MCF 10A (cell line): ENCODE measurements at regions not wholly inside any gene's neighbourhood (a gene's known extent, or its start where the extent isn't known, plus 50 kb on each side); places are given as distances from the start of the nearest gene placed in this dataset.
A peak's percentile ranks its signal among the peaks of the same experiment; 100 is the strongest.

Source experiments
- BruUV-seq: library from RNA; stranded (reverse); fragments of 400-500 nt; replicated peaks from 2 replicates; lab custom pipeline; 2021; lab: Mats Ljungman, UMichigan
- CTCF ChIA-PET: fragments of 300-600 bp; sonication (Branson Sonifier 250); formaldehyde crosslinking; extraction: SDS; loops from one replicate; lab custom pipeline; 2021; ENCODE audit warnings: antibody characterized with exemption, inconsistent platforms; lab: Yijun Ruan, JAX
- POLR2A ChIA-PET: fragments of 300-600, 350-650 bp; sonication (Branson Sonifier 250); formaldehyde crosslinking; extraction: SDS; loops from one replicate; lab custom pipeline; 2020; ENCODE audit warnings: antibody characterized with exemption, inconsistent platforms; lab: Yijun Ruan, JAX
- DNase-seq: peaks from one replicate; pipeline ENCODE4 v3.0.0-alpha.2; 2018; ENCODE audit not compliant: unreplicated experiment
- H3K27ac Mint-ChIP-seq: one replicate; pipeline ENCODE4 v1.8.0; 2022; ENCODE audit warnings: mild to moderate bottlenecking, low read depth, mixed read lengths; ENCODE audit not compliant: unreplicated experiment
- H3K27me3 Mint-ChIP-seq: one replicate; pipeline ENCODE4 v1.8.0; 2022; ENCODE audit warnings: mixed read lengths; ENCODE audit not compliant: insufficient read depth, unreplicated experiment
- H3K36me3 Mint-ChIP-seq: one replicate; pipeline ENCODE4 v1.8.0; 2022; ENCODE audit warnings: mild to moderate bottlenecking, moderate library complexity, mixed read lengths; ENCODE audit not compliant: insufficient read depth, unreplicated experiment
- H3K4me1 Mint-ChIP-seq: one replicate; pipeline ENCODE4 v1.8.0; 2022; ENCODE audit warnings: mixed read lengths; ENCODE audit not compliant: insufficient read depth, unreplicated experiment
- H3K4me3 Mint-ChIP-seq: one replicate; pipeline ENCODE4 v1.8.0; 2022; ENCODE audit warnings: mild to moderate bottlenecking, moderate library complexity, mixed read lengths; ENCODE audit not compliant: unreplicated experiment
- H3K9me3 Mint-ChIP-seq: one replicate; pipeline ENCODE4 v1.8.0; 2022; ENCODE audit warnings: mixed read lengths; ENCODE audit not compliant: unreplicated experiment
- intact Hi-C: fragments of 100-400 bp; cut with micrococcal nuclease; formaldehyde crosslinking; loops from 2 replicates; pipeline ENCODE4 v1.14.1; 2022
- TF ChIP-seq, protein P1 (sequence below): fragments of 200-600 bp; IDR thresholded peaks from one replicate; pipeline ENCODE4 v1.8.0; 2022; ENCODE audit warnings: antibody characterized with exemption, mild to moderate bottlenecking; ENCODE audit not compliant: unreplicated experiment

DNA sequence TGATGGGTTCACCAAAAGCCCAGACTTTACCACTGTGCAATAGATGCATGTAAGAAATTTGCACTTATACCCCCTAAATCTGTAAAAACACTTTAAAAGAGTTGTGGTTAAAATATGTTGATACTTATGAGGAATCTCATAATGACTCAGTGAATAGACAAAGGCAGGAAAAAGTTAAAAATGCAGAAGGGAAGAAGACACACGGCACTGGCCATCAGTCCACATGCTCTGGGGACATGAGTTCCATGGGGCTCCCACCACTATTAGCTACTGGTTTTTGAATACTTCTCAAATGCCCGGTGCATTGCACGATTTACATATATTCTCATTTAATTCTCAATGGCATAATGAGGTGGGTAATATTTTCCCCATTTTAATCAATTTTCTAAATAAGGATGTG is 59.3 kb upstream of the BLID start:
- no TSS peak for BruUV-seq
- intact Hi-C loops, result no loop called here
- no peak overlapping the region for H3K4me3 Mint-ChIP-seq
- TF ChIP-seq, protein P1, sequence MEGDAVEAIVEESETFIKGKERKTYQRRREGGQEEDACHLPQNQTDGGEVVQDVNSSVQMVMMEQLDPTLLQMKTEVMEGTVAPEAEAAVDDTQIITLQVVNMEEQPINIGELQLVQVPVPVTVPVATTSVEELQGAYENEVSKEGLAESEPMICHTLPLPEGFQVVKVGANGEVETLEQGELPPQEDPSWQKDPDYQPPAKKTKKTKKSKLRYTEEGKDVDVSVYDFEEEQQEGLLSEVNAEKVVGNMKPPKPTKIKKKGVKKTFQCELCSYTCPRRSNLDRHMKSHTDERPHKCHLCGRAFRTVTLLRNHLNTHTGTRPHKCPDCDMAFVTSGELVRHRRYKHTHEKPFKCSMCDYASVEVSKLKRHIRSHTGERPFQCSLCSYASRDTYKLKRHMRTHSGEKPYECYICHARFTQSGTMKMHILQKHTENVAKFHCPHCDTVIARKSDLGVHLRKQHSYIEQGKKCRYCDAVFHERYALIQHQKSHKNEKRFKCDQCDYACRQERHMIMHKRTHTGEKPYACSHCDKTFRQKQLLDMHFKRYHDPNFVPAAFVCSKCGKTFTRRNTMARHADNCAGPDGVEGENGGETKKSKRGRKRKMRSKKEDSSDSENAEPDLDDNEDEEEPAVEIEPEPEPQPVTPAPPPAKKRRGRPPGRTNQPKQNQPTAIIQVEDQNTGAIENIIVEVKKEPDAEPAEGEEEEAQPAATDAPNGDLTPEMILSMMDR, result no peak
- H3K4me1 Mint-ChIP-seq, result peaks cover 81% of the 10 kb centered on the region
- H3K27me3 Mint-ChIP-seq, result no peaks in the 10 kb centered on the region
- peaks cover 9% of the 10 kb centered on the region for H3K9me3 Mint-ChIP-seq
- no peak for DNase-seq
- ChIA-PET CTCF (interaction anchor here (0.6 to 3.1 kb wide), 3 partner anchors 12 to 74 kb away, joined by 3 to 12 read pairs (median 4); no protein-coding TSS in a partner anchor), POLR2A (interaction anchor here (0.6 to 5.6 kb wide), 7 partner anchors 8 to 73 kb away, joined by 3 to 66 read pairs (median 19); no protein-coding TSS in a partner anchor)
- H3K27ac Mint-ChIP-seq, result peak overlapping the region; percentile 90
- H3K36me3 Mint-ChIP-seq, result peaks cover 36% of the 10 kb centered on the region

DNA sequence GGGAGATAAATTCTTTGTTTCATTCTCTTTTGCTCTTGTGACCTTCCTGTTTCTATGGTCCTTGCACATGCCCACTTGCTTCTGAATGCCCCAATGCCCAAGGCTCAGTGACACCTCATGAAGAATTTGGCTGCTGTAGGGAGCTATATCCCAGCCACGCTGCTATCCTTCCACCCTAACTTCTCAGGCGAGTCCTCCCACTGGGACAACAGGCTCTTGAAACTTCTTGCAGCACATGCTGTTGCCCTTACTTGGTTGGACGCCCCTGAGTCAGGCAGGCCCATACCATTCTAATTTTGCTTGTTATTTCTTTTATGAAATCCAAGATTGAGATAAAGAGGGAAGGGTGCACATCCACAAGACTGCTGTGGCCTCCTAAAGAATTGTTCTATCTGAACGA is 57.6 kb upstream of the BLID start:
- Mint-ChIP-seq H3K27ac (peak overlapping the region; percentile 84), H3K9me3 (peaks cover 11% of the 10 kb centered on the region), H3K36me3 (peaks cover 33% of the 10 kb centered on the region), H3K27me3 (no peaks in the 10 kb centered on the region), H3K4me1 (peaks cover 68% of the 10 kb centered on the region), H3K4me3 (peak overlapping the region; percentile 42)
- POLR2A ChIA-PET, result interaction anchor here (0.6 to 5.6 kb wide), 18 partner anchors 8 to 524 kb away, joined by 3 to 66 read pairs (median 6); no protein-coding TSS in a partner anchor
- TF ChIP-seq, protein P1, result no peak
- intact Hi-C loops, result no loop called here
- no TSS peak for BruUV-seq
- DNase-seq, result no peak
- CTCF ChIA-PET, result interaction anchor here (0.6 to 3.1 kb wide), 6 partner anchors 12 to 518 kb away, joined by 3 to 12 read pairs (median 4); no protein-coding TSS in a partner anchor

DNA sequence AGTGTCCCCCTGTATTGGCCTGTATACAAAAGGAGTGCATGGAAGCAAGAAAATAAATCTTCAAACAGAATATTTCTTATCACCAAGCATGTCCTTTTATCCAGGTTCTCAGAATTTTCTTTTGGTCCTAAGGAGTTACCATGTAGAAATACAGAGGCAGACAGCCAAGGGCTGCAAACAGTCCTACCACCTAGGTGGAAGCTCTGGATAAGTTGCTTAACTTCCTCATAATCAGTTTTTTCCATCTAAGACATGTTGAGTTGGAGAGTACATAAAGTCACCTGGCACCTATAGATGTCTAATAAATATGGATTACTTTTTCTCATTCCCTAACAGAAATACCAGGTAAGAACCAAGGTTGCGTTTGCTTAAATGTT is 57.0 kb upstream of the BLID start:
- no peaks in the 10 kb centered on the region for H3K27me3 Mint-ChIP-seq
- POLR2A ChIA-PET, result interaction anchor here (0.6 to 5.6 kb wide), 18 partner anchors 9 to 666 kb away, joined by 3 to 66 read pairs (median 6); no protein-coding TSS in a partner anchor
- peak overlapping the region; percentile 42 for H3K4me3 Mint-ChIP-seq
- CTCF ChIA-PET, result interaction anchor here (0.6 to 3.1 kb wide), 2 partner anchors 13 to 72 kb away, joined by 3 to 12 read pairs; no protein-coding TSS in a partner anchor
- DNase-seq, result no peak
- peaks cover 11% of the 10 kb centered on the region for H3K9me3 Mint-ChIP-seq
- intact Hi-C loops, result no loop called here
- H3K27ac Mint-ChIP-seq, result peak overlapping the region; percentile 84
- H3K36me3 Mint-ChIP-seq, result peaks cover 33% of the 10 kb centered on the region
- peaks cover 68% of the 10 kb centered on the region for H3K4me1 Mint-ChIP-seq
- TF ChIP-seq, protein P1, result no peak
- BruUV-seq, result no TSS peak

DNA sequence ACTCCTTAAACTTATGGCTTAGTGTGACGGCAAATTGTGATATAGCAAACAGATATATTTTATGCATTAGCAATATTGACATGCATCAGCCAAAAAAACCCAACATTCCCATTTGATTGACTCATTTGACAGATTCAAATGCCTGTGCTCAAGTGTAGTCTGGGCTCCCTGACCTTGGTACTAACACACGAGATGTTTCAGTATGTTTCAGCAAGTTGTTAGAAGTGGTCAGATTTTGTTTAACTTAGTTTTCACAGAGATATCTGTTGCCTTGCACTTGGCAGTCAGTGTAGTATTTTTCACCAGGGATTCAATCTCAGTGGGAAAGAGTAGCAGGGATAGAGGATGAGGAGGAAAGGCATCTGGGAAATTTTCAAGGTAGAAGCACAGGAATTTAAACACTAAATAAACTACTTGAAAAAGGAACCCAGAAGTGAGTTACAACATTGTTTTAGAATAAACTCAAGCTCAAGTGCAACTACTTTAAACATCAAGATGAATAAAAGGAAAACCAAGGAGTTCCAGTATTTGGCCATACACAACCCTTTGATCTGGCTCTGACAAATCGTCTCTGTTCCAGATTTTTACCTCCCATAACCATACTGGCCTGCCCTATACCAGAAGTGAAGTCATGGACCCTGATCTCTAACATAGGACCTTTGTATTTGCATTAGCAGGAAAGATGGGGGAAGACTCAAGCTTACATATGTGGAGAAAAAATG is 56.5 kb upstream of the BLID start:
- ChIA-PET POLR2A (interaction anchor here (0.6 to 5.6 kb wide), 16 partner anchors 8 to 667 kb away, joined by 3 to 66 read pairs (median 7); no protein-coding TSS in a partner anchor), CTCF (no interaction called here)
- intact Hi-C loops, result no loop called here
- peak overlapping the region; percentile 84 for H3K27ac Mint-ChIP-seq
- H3K9me3 Mint-ChIP-seq, result peaks cover 11% of the 10 kb centered on the region
- H3K36me3 Mint-ChIP-seq, result peaks cover 38% of the 10 kb centered on the region
- TF ChIP-seq, protein P1, result no peak
- no peak overlapping the region for H3K4me3 Mint-ChIP-seq
- H3K4me1 Mint-ChIP-seq, result peaks cover 68% of the 10 kb centered on the region
- no TSS peak for BruUV-seq
- H3K27me3 Mint-ChIP-seq, result no peaks in the 10 kb centered on the region
- DNase-seq, result no peak
